H9 (cell line): ENCODE measurements at regions not wholly inside any gene's neighbourhood (a gene's known extent, or its start where the extent isn't known, plus 50 kb on each side); places are given as distances from the start of the nearest gene placed in this dataset.

ENCODE experiments used
- DNase-seq: peaks from one replicate; pipeline ENCODE4 v3.0.0-alpha.2; 2017
- H2AFZ ChIP-seq: one replicate; pipeline ENCODE4 v1.6.1; 2013; ENCODE audit warnings: mild to moderate bottlenecking, low read length, control low read depth, moderate library complexity
- H2AK5ac ChIP-seq: 2 replicates; pipeline ENCODE4 v1.6.1; 2013; ENCODE audit warnings: low read length, control low read depth, mixed read lengths; ENCODE audit not compliant: insufficient read length
- H2BK120ac ChIP-seq: one replicate; pipeline ENCODE4 v1.6.1; 2013; ENCODE audit warnings: low read depth, mild to moderate bottlenecking, low read length, control low read depth, inconsistent platforms; ENCODE audit not compliant: poor library complexity, severe bottlenecking
- H2BK12ac ChIP-seq: 2 replicates; pipeline ENCODE4 v1.6.1; 2013; ENCODE audit warnings: low read length, control low read depth, mixed read lengths, low read depth; ENCODE audit not compliant: insufficient read length
- H2BK15ac ChIP-seq: 2 replicates; pipeline ENCODE4 v1.6.1; 2013; ENCODE audit warnings: low read depth, low read length, control low read depth
- H2BK20ac ChIP-seq: one replicate; pipeline ENCODE4 v1.6.1; 2013; ENCODE audit warnings: low read depth, mild to moderate bottlenecking, low read length, control low read depth, inconsistent platforms; ENCODE audit not compliant: poor library complexity, severe bottlenecking
- H2BK5ac ChIP-seq: 2 replicates; pipeline ENCODE4 v1.6.1; 2013; ENCODE audit warnings: low read length, control low read depth, mixed read lengths; ENCODE audit not compliant: insufficient read length
- H3K14ac ChIP-seq: 2 replicates; pipeline ENCODE4 v1.6.1; 2013; ENCODE audit warnings: low read length, control low read depth; ENCODE audit not compliant: insufficient read depth
- H3K18ac ChIP-seq: 2 replicates; pipeline ENCODE4 v1.6.1; 2013; ENCODE audit warnings: low read depth, mild to moderate bottlenecking, mixed read lengths, low read length, control low read depth; ENCODE audit not compliant: insufficient read length
- H3K23ac ChIP-seq: 2 replicates; pipeline ENCODE4 v1.6.1; 2013; ENCODE audit warnings: low read length, control low read depth, mixed read lengths, low read depth; ENCODE audit not compliant: insufficient read length
- H3K23me2 ChIP-seq: 2 replicates; pipeline ENCODE4 v1.6.1; 2013; ENCODE audit warnings: low read depth, mild to moderate bottlenecking, mixed read lengths, low read length, control low read depth; ENCODE audit not compliant: insufficient read length, poor library complexity, severe bottlenecking
- H3K27ac ChIP-seq: 2 replicates; pipeline ENCODE4 v1.5.1; 2013; ENCODE audit warnings: low read length, control low read depth, mixed read lengths, low read depth; ENCODE audit not compliant: insufficient read length
- H3K27me3 ChIP-seq: 2 replicates; pipeline ENCODE4 v1.6.1; 2013; ENCODE audit warnings: low read length, control low read depth, inconsistent platforms; ENCODE audit not compliant: insufficient read depth
- H3K4ac ChIP-seq: 2 replicates; pipeline ENCODE4 v1.6.1; 2013; ENCODE audit warnings: low read depth, mild to moderate bottlenecking, control low read depth, inconsistent platforms, low read length, moderate library complexity
- H3K4me1 ChIP-seq: 2 replicates; pipeline ENCODE4 v1.6.1; 2013; ENCODE audit warnings: low read length, control low read depth, inconsistent platforms; ENCODE audit not compliant: insufficient read depth
- H3K4me2 ChIP-seq: 2 replicates; pipeline ENCODE4 v1.6.1; 2013; ENCODE audit warnings: low read length, control low read depth, mixed read lengths; ENCODE audit not compliant: insufficient read length, insufficient read depth
- H3K56ac ChIP-seq: 2 replicates; pipeline ENCODE4 v1.6.1; 2013; ENCODE audit warnings: low read depth, mild to moderate bottlenecking, mixed read lengths, low read length, control low read depth; ENCODE audit not compliant: insufficient read length
- H3K79me1 ChIP-seq: 2 replicates; pipeline ENCODE4 v1.6.1; 2013; ENCODE audit warnings: low read depth, mild to moderate bottlenecking, moderate library complexity, low read length, control low read depth, inconsistent platforms; ENCODE audit not compliant: insufficient read depth, poor library complexity, severe bottlenecking
- H3K79me2 ChIP-seq: 2 replicates; pipeline ENCODE4 v1.6.1; 2013; ENCODE audit warnings: low read length, control low read depth, inconsistent platforms; ENCODE audit not compliant: insufficient read depth
- H3K9ac ChIP-seq: 2 replicates; pipeline ENCODE4 v1.6.1; 2013; ENCODE audit warnings: low read length, control low read depth, mixed read lengths; ENCODE audit not compliant: insufficient read length; ENCODE audit errors: extremely low read depth
- H3K9me3 ChIP-seq: one replicate; pipeline ENCODE4 v1.6.1; 2013; ENCODE audit warnings: low read depth, low read length, inconsistent platforms; ENCODE audit not compliant: control insufficient read depth
- H3T11ph ChIP-seq: one replicate; pipeline ENCODE4 v1.6.1; 2013; ENCODE audit warnings: mild to moderate bottlenecking, low read length, control low read depth, inconsistent platforms
- H4K20me1 ChIP-seq: one replicate; pipeline ENCODE4 v1.6.1; 2013; ENCODE audit not compliant: control insufficient read depth, insufficient read length, insufficient read depth
- H4K5ac ChIP-seq: 2 replicates; pipeline ENCODE4 v1.6.1; 2013; ENCODE audit warnings: low read depth, mild to moderate bottlenecking, mixed read lengths, low read length, control low read depth; ENCODE audit not compliant: insufficient read length
- H4K8ac ChIP-seq: replicated peaks from 2 replicates; pipeline ENCODE4 v1.6.1; 2013; ENCODE audit warnings: low read length, control low read depth, mixed read lengths, low read depth; ENCODE audit not compliant: insufficient read length
- H4K91ac ChIP-seq: 2 replicates; pipeline ENCODE4 v1.6.1; 2013; ENCODE audit warnings: low read depth, mild to moderate bottlenecking, moderate library complexity, mixed read lengths, low read length, control low read depth; ENCODE audit not compliant: insufficient read length
- H3K27ac Mint-ChIP-seq, 3 experiments: 2 replicates in 2 of 3; 3 replicates in 1 of 3; pipeline ENCODE4 v1.8.0; 2020 to 2021; ENCODE audit warnings: mixed read lengths in 3 of 3, mild to moderate bottlenecking in 1 of 3, moderate library complexity in 1 of 3
- H3K27me3 Mint-ChIP-seq: 2 replicates; pipeline ENCODE4 v1.8.0; 2021; ENCODE audit warnings: low read depth, mild to moderate bottlenecking, moderate library complexity, mixed read lengths
- H3K36me3 Mint-ChIP-seq, 3 experiments: 2 replicates in 2 of 3; 3 replicates in 1 of 3; pipeline ENCODE4 v1.8.0; 2020 to 2021; ENCODE audit warnings: low read depth in 3 of 3, mixed read lengths in 3 of 3; ENCODE audit not compliant: insufficient read depth in 1 of 3
- H3K4me1 Mint-ChIP-seq, 2 experiments: 2 replicates each; pipeline ENCODE4 v1.8.0; 2020; ENCODE audit warnings: mixed read lengths in 2 of 2
- H3K4me3 Mint-ChIP-seq, 2 experiments: 2 replicates in 1 of 2; 3 replicates in 1 of 2; pipeline ENCODE4 v1.8.0; 2020 to 2021; ENCODE audit warnings: mild to moderate bottlenecking in 2 of 2, mixed read lengths in 2 of 2, moderate library complexity in 1 of 2
- H3K9me3 Mint-ChIP-seq, 2 experiments: 2 replicates in 1 of 2; 3 replicates in 1 of 2; pipeline ENCODE4 v1.8.0; 2020; ENCODE audit warnings: mild to moderate bottlenecking in 2 of 2, mixed read lengths in 2 of 2, moderate library complexity in 1 of 2
- CTCF ChIP-seq: fragments of 200-600 bp; sonication (generic); conservative IDR thresholded peaks from 3 replicates; pipeline ENCODE4 v1.8.0; 2021; ENCODE audit warnings: antibody characterized with exemption, mild to moderate bottlenecking
- WGBS: extraction: QIAGEN DNeasy Blood & Tissue Kit; methylation state at CpG from one replicate; pipeline ENCODE4 v1.1.7; 2013; ENCODE audit warnings: missing lambda C conversion rate, low lambda C conversion rate, mixed read lengths; ENCODE audit not compliant: insufficient read length; ENCODE audit errors: extremely low coverage; 5-methylcytosine and 5-hydroxymethylcytosine counted together

GRCh38 chr18:70501358-70501757 is 212.5 kb downstream of the SOCS6 start:
- Histone ChIP-seq H3K56ac (no peak overlapping the region), H2AK5ac (no peak overlapping the region), H3K14ac (no peak overlapping the region), H3K23me2 (no peaks in the 10 kb centered on the region), H4K91ac (no peak overlapping the region), H3K27ac (no peak overlapping the region), H3T11ph (no peak overlapping the region), H2BK12ac (no peak overlapping the region), H2AFZ (no peak overlapping the region), H4K8ac (no peak overlapping the region), H3K79me2 (no peaks in the 10 kb centered on the region), H3K79me1 (no peaks in the 10 kb centered on the region), H3K27me3 (no peaks in the 10 kb centered on the region), H3K4me1 (no peaks in the 10 kb centered on the region), H4K5ac (no peak overlapping the region), H2BK20ac (no peak overlapping the region), H3K4ac (no peak overlapping the region), H4K20me1 (no peaks in the 10 kb centered on the region), H2BK5ac (no peak overlapping the region), H3K18ac (no peak overlapping the region), H2BK120ac (no peak overlapping the region), H3K9me3 (no peaks in the 10 kb centered on the region), H3K9ac (no peak overlapping the region), H3K23ac (no peak overlapping the region), H2BK15ac (no peak overlapping the region), H3K4me2 (no peak overlapping the region)
- no peak overlapping the region for H3K27ac Mint-ChIP-seq
- WGBS, result no CpG with 5 or more reads among the region's 4 CpGs
- H3K4me3 Mint-ChIP-seq, result no peak overlapping the region
- peaks cover 2% of the 10 kb centered on the region; the same call in 1 of the 2 replicates for H3K27me3 Mint-ChIP-seq
- no peak for TF ChIP-seq CTCF
- no peaks in the 10 kb centered on the region for H3K36me3 Mint-ChIP-seq
- H3K9me3 Mint-ChIP-seq, result no peaks in the 10 kb centered on the region
- no peaks in the 10 kb centered on the region for H3K4me1 Mint-ChIP-seq
- no peak for DNase-seq
